GM23338 (cell line): ENCODE measurements at regions not wholly inside any gene's neighbourhood (a gene's known extent, or its start where the extent isn't known, plus 50 kb on each side); places are given as distances from the start of the nearest gene placed in this dataset.

Source experiments
- ATAC-seq: fragments of 200-7000 bp; cut with Tn5 transposase; 3 replicates; pipeline ENCODE4 v1.9.1; 2020
- DNase-seq: peaks from one replicate; pipeline ENCODE4 v3.0.0-alpha.2; 2015; ENCODE audit warnings: low spot score
- H2AFZ ChIP-seq: fragments of 200-600 bp; sonication (generic); 2 replicates; pipeline ENCODE4 v1.8.0; 2016; ENCODE audit warnings: antibody characterized with exemption, mild to moderate bottlenecking, moderate library complexity
- H3F3A ChIP-seq: fragments of 200-600 bp; sonication (generic); replicated peaks from 2 replicates; pipeline ENCODE4 v1.8.0; 2017; ENCODE audit warnings: antibody characterized with exemption, mixed run types, low read depth
- H3K27ac ChIP-seq: fragments of 200-600 bp; sonication (generic); 2 replicates; pipeline ENCODE4 v1.6.1; 2016; ENCODE audit warnings: low read depth
- H3K27me3 ChIP-seq: fragments of 200-600 bp; sonication (generic); 2 replicates; pipeline ENCODE4 v1.8.0; 2016; ENCODE audit warnings: mild to moderate bottlenecking, mixed run types, moderate library complexity; ENCODE audit not compliant: insufficient read depth
- H3K36me3 ChIP-seq: fragments of 200-600 bp; sonication (generic); 2 replicates; pipeline ENCODE4 v1.8.0; 2016; ENCODE audit warnings: mild to moderate bottlenecking; ENCODE audit not compliant: insufficient read depth
- H3K4me1 ChIP-seq: fragments of 200-600 bp; sonication (generic); 2 replicates; pipeline ENCODE4 v1.8.0; 2016; ENCODE audit warnings: mild to moderate bottlenecking, moderate library complexity; ENCODE audit not compliant: insufficient read depth
- H3K4me2 ChIP-seq: fragments of 200-600 bp; sonication (generic); 2 replicates; pipeline ENCODE4 v1.7.1; 2017; ENCODE audit warnings: mixed run types
- H3K4me3 ChIP-seq: fragments of 200-600 bp; sonication (generic); 2 replicates; pipeline ENCODE4 v1.6.1; 2016; ENCODE audit warnings: mixed run types
- H3K79me2 ChIP-seq: fragments of 200-600 bp; sonication (generic); replicated peaks from 2 replicates; pipeline ENCODE4 v1.8.0; 2017; ENCODE audit warnings: mild to moderate bottlenecking; ENCODE audit not compliant: insufficient read depth
- H3K9me2 ChIP-seq: fragments of 200-600 bp; sonication (generic); 2 replicates; pipeline ENCODE4 v1.8.0; 2017; ENCODE audit not compliant: insufficient read depth
- H4K20me1 ChIP-seq: fragments of 200-600 bp; sonication (generic); replicated peaks from 2 replicates; pipeline ENCODE4 v1.8.0; 2017; ENCODE audit warnings: mild to moderate bottlenecking; ENCODE audit not compliant: insufficient read depth
- H3K27ac Mint-ChIP-seq: 2 replicates; pipeline ENCODE4 v1.8.0; 2020; ENCODE audit warnings: inconsistent platforms, mild to moderate bottlenecking, moderate library complexity, mixed read lengths
- H3K27me3 Mint-ChIP-seq: 3 replicates; pipeline ENCODE4 v1.8.0; 2022; ENCODE audit warnings: low read depth, mild to moderate bottlenecking, moderate library complexity, mixed read lengths, inconsistent platforms; ENCODE audit not compliant: insufficient read depth, poor library complexity
- H3K36me3 Mint-ChIP-seq: 3 replicates; pipeline ENCODE4 v1.8.0; 2021; ENCODE audit warnings: low read depth, mild to moderate bottlenecking, inconsistent platforms, moderate library complexity, mixed read lengths
- H3K4me1 Mint-ChIP-seq: 3 replicates; pipeline ENCODE4 v1.8.0; 2020; ENCODE audit warnings: mild to moderate bottlenecking, inconsistent platforms, mixed read lengths
- H3K4me3 Mint-ChIP-seq: 3 replicates; pipeline ENCODE4 v1.8.0; 2021; ENCODE audit warnings: moderate library complexity, mild to moderate bottlenecking, inconsistent platforms, mixed read lengths
- H3K9me3 Mint-ChIP-seq: 3 replicates; pipeline ENCODE4 v1.8.0; 2020; ENCODE audit warnings: moderate library complexity, mild to moderate bottlenecking, inconsistent platforms, mixed read lengths
- CREB1 ChIP-seq: fragments of 250-450 bp; sonication (Bioruptor Pico); IDR thresholded peaks from 2 replicates; pipeline ENCODE4 v1.5.0; 2020; ENCODE audit warnings: low read depth, mild to moderate bottlenecking, moderate library complexity
- EZH2phosphoT487 ChIP-seq: fragments of 200-600 bp; sonication (generic); IDR thresholded peaks from one replicate; pipeline ENCODE4 v1.8.1; 2018; ENCODE audit warnings: antibody characterized with exemption; ENCODE audit not compliant: unreplicated experiment
- JUNB ChIP-seq: IDR thresholded peaks from one replicate; pipeline ENCODE4 v1.6.1; 2016; ENCODE audit warnings: antibody characterized with exemption; ENCODE audit not compliant: unreplicated experiment
- NANOG ChIP-seq: IDR thresholded peaks from 2 replicates; pipeline ENCODE4 v1.6.1; 2016; ENCODE audit warnings: antibody characterized with exemption, borderline replicate concordance
- POLR2AphosphoS5 ChIP-seq: IDR thresholded peaks from 2 replicates; pipeline ENCODE4 v1.6.1; 2016; ENCODE audit warnings: antibody characterized with exemption, low read depth
- REST ChIP-seq: IDR thresholded peaks from one replicate; pipeline ENCODE4 v1.6.1; 2018; ENCODE audit warnings: antibody characterized with exemption; ENCODE audit not compliant: unreplicated experiment
- STAT1 ChIP-seq: IDR thresholded peaks from one replicate; pipeline ENCODE4 v1.6.1; 2016; ENCODE audit warnings: antibody characterized with exemption; ENCODE audit not compliant: unreplicated experiment
- ZNF331 ChIP-seq: fragments of 250-450 bp; sonication (Bioruptor Pico); IDR thresholded peaks from 2 replicates; pipeline ENCODE4 v1.5.0; 2020; ENCODE audit warnings: low read depth, mild to moderate bottlenecking, moderate library complexity
- TF ChIP-seq, protein P1 (sequence below), 2 experiments: fragments of 200-600 bp in 1 of 2; sonication (generic) in 1 of 2; conservative IDR thresholded peaks; 2 replicates each; pipeline versions ENCODE4 v1.5.1 to v1.6.1; 2016 to 2017; ENCODE audit warnings: antibody characterized with exemption in 2 of 2, low read depth in 2 of 2, mild to moderate bottlenecking in 2 of 2, moderate library complexity in 1 of 2
- TF ChIP-seq, protein P2 (sequence below): IDR thresholded peaks from 2 replicates; pipeline ENCODE4 v1.6.1; 2016; ENCODE audit warnings: antibody characterized with exemption

- TF ChIP-seq, protein P1, sequence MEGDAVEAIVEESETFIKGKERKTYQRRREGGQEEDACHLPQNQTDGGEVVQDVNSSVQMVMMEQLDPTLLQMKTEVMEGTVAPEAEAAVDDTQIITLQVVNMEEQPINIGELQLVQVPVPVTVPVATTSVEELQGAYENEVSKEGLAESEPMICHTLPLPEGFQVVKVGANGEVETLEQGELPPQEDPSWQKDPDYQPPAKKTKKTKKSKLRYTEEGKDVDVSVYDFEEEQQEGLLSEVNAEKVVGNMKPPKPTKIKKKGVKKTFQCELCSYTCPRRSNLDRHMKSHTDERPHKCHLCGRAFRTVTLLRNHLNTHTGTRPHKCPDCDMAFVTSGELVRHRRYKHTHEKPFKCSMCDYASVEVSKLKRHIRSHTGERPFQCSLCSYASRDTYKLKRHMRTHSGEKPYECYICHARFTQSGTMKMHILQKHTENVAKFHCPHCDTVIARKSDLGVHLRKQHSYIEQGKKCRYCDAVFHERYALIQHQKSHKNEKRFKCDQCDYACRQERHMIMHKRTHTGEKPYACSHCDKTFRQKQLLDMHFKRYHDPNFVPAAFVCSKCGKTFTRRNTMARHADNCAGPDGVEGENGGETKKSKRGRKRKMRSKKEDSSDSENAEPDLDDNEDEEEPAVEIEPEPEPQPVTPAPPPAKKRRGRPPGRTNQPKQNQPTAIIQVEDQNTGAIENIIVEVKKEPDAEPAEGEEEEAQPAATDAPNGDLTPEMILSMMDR (conservative IDR thresholded peaks at IDR 0.05; ENCODE audit: low read depth in 2 of 2), result no peak
- no peak for TF ChIP-seq JUNB
- no peak for TF ChIP-seq EZH2phosphoT487
- TF ChIP-seq REST, result no peak
Measured at GRCh38 chr16:86637744-86638143, 59.4 kb downstream of the FOXL1 start (continued).

DNA sequence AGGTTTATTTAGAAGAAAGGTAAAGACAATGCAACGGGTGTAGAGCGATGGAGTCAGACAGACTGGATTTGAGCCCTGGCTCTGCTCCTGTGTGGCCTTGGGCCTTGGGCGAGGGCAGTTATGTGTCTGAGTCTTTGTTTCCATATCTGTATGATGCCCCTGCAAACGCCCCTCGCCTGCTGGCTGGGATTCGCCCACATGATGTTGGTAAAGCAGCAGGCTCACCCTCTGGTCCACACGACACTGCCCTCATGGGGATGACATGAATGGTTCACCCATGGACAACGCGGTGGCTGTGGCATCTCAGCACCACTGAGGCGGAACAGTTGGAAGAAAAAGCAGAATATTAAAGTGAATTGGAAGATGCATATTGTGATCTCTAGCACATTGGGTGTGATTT is 60.3 kb downstream of the FOXL1 start:
- Mint-ChIP-seq H3K36me3 (no peaks in the 10 kb centered on the region), H3K4me3 (no peak overlapping the region), H3K27ac (no peak overlapping the region), H3K27me3 (peaks cover 11% of the 10 kb centered on the region), H3K9me3 (0 out of 3 replicates have a peak, but pooled peaks cover 5% of the 10 kb centered on the region), H3K4me1 (no peaks in the 10 kb centered on the region)
- 0 out of 2 replicates have a peak, but pooled peaks cover 2% of the 10 kb centered on the region for H3K9me2 ChIP-seq
- ATAC-seq (no peak), DNase-seq (no peak)
- no peak overlapping the region for H3K4me2 ChIP-seq
- H4K20me1 ChIP-seq, result no peaks in the 10 kb centered on the region
- H3K36me3 ChIP-seq, result no peaks in the 10 kb centered on the region
- no peaks in the 10 kb centered on the region; the same call in 1 of the 2 replicates for H3K4me1 ChIP-seq
- no peak overlapping the region for H3K27ac ChIP-seq
- H3F3A ChIP-seq, result no peaks in the 10 kb centered on the region
- H3K27me3 ChIP-seq, result no peaks in the 10 kb centered on the region
- H2AFZ ChIP-seq, result no peak overlapping the region
- H3K79me2 ChIP-seq, result no peaks in the 10 kb centered on the region
- no peak overlapping the region for H3K4me3 ChIP-seq
- TF ChIP-seq STAT1 (no peak), NANOG (no peak), POLR2AphosphoS5 (no peak), ZNF331 (CRISPR knock-in tag) (no peak), EZH2phosphoT487 (no peak), JUNB (no peak), CREB1 (CRISPR knock-in tag) (no peak), REST (no peak)
- TF ChIP-seq, protein P2, sequence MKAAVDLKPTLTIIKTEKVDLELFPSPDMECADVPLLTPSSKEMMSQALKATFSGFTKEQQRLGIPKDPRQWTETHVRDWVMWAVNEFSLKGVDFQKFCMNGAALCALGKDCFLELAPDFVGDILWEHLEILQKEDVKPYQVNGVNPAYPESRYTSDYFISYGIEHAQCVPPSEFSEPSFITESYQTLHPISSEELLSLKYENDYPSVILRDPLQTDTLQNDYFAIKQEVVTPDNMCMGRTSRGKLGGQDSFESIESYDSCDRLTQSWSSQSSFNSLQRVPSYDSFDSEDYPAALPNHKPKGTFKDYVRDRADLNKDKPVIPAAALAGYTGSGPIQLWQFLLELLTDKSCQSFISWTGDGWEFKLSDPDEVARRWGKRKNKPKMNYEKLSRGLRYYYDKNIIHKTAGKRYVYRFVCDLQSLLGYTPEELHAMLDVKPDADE, result no peak
- TF ChIP-seq, protein P1 (conservative IDR thresholded peaks at IDR 0.05; ENCODE audit: low read depth in 2 of 2), result no peak
